ENCODE measurements at regions not wholly inside any gene's neighbourhood (a gene's known extent, or its start where the extent isn't known, plus 50 kb on each side); places are given as distances from the start of the nearest gene placed in this dataset.

DNA sequence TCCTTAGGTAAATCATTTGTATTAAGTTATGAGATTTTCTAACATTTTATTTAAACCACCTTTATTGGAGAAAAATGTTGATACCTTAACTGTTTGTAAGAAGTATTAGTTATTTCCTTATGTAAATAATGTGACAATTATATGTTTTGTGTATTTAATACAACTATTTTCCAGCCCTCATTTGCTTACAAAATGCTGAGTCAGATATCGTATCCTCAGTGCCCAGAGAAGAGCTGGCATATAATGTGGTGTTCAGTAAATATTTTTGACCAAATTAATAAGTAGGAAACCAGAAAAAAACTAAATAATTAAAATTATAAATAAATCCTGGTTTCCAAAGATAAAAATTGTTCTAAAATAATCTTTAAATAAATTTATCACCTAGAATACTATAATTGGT is 140.2 kb upstream of the PCDH17 start:
- no peak overlapping the region for H3K4me3 ChIP-seq (ENCODE audit: control extremely low read depth in 1 of 5, extremely low read depth in 1 of 5, insufficient read depth in 1 of 5, low read depth in 2 of 5, low read length in 4 of 5)
- no peak overlapping the region for H3K4me3 Mint-ChIP-seq
- ATAC-seq (ENCODE audit: low read depth) (no peak), DNase-seq (no peak)
- no peak overlapping the region for H2AFZ ChIP-seq (ENCODE audit: insufficient read depth, low read depth, low read length, poor library complexity, severe bottlenecking)
- H3K36me3 ChIP-seq (replicated peaks in 1 of 2; ENCODE audit: control extremely low read depth in 1 of 2, control insufficient read depth in 1 of 2, extremely low read depth in 1 of 2, insufficient read depth in 2 of 2, low read length in 1 of 2): no peaks in the 10 kb centered on the region
- no peaks in the 10 kb centered on the region for H4K20me1 ChIP-seq (ENCODE audit: control insufficient read depth, insufficient read depth, low read length, poor library complexity, severe bottlenecking)
- no peak for TF ChIP-seq EZH2 (IDR thresholded peaks at IDR 0.05; ENCODE audit: borderline replicate concordance, insufficient read depth, low read depth, low read length, poor library complexity, severe bottlenecking)
- TF ChIP-seq, protein P1, sequence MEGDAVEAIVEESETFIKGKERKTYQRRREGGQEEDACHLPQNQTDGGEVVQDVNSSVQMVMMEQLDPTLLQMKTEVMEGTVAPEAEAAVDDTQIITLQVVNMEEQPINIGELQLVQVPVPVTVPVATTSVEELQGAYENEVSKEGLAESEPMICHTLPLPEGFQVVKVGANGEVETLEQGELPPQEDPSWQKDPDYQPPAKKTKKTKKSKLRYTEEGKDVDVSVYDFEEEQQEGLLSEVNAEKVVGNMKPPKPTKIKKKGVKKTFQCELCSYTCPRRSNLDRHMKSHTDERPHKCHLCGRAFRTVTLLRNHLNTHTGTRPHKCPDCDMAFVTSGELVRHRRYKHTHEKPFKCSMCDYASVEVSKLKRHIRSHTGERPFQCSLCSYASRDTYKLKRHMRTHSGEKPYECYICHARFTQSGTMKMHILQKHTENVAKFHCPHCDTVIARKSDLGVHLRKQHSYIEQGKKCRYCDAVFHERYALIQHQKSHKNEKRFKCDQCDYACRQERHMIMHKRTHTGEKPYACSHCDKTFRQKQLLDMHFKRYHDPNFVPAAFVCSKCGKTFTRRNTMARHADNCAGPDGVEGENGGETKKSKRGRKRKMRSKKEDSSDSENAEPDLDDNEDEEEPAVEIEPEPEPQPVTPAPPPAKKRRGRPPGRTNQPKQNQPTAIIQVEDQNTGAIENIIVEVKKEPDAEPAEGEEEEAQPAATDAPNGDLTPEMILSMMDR (IDR thresholded peaks at IDR 0.05): no peak
- no peaks in the 10 kb centered on the region for H3K4me1 Mint-ChIP-seq
- no peak overlapping the region for H3K4me2 ChIP-seq (replicated peaks; ENCODE audit: low read depth, low read length, poor library complexity, severe bottlenecking)
- no peak overlapping the region for H3K9ac ChIP-seq (ENCODE audit: low read length)
- no peak overlapping the region for H3K27ac ChIP-seq (ENCODE audit: low read length in 2 of 2)
- no peaks in the 10 kb centered on the region for H3K27me3 Mint-ChIP-seq
- no peak overlapping the region for H3K27ac Mint-ChIP-seq
- CTCF ChIA-PET: no interaction called here
- H3K79me2 ChIP-seq (ENCODE audit: control insufficient read depth, insufficient read depth, low read length): no peaks in the 10 kb centered on the region
- POLR2A ChIA-PET: no interaction called here
- no peaks in the 10 kb centered on the region for H3K9me3 Mint-ChIP-seq (ENCODE audit: insufficient read depth)
- no peaks in the 10 kb centered on the region for H3K9me3 ChIP-seq (ENCODE audit: control extremely low read depth in 1 of 3, control insufficient read depth in 2 of 3, insufficient read depth in 1 of 3, low read length in 2 of 3)
- no CpG with 5 or more reads among the region's 1 CpG for WGBS (ENCODE audit: insufficient coverage)
- H3K27me3 ChIP-seq (replicated peaks in 1 of 4; ENCODE audit: control extremely low read depth in 1 of 4, control insufficient read depth in 3 of 4, insufficient read depth in 4 of 4, low read length in 3 of 4): no peaks in the 10 kb centered on the region
- no peaks in the 10 kb centered on the region for H3K4me1 ChIP-seq (ENCODE audit: control insufficient read depth in 2 of 2, insufficient read depth in 2 of 2, low read length in 2 of 2)
- intact Hi-C loops (cut with micrococcal nuclease): no loop called here

DNA sequence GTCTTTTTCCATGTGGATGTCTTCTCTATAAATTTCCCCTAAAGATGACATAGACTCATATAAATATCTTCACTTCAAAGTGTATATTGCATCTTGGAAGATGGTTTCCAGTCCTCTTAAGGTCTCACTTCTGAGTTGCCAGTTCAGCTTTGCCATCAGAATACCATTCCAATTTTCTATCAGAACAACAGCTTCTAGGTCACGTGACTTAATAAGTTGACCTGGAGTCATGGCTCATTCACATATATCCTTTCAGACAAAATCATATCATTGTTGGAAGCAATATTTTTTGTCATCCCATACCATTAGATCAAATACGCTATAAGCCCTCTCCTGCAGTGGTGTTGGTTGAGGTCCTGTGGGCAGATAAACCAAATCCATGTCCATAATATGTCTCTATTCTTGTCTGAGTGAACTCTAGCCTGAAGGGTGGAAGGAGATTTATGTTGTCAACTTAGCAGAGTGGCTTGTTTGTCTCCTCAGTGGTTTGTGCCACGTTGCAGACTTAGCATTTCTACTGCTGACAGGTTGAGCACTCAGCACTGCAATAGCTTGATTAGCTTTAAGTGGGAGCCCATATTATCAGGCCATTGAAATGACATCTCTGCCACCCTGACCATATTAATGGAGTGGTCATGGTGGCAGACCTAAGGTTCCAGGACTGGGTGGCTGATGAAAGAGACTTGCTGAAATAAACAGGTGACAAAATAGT is 123.6 kb upstream of the PCDH17 start:
- Mint-ChIP-seq H3K4me1 (no peaks in the 10 kb centered on the region), H3K9me3 (ENCODE audit: insufficient read depth) (no peaks in the 10 kb centered on the region), H3K4me3 (no peak overlapping the region), H3K27me3 (no peaks in the 10 kb centered on the region), H3K27ac (no peak overlapping the region)
- POLR2A ChIA-PET: no interaction called here
- intact Hi-C loops (cut with micrococcal nuclease): no loop called here
- no peak for TF ChIP-seq EZH2 (IDR thresholded peaks at IDR 0.05; ENCODE audit: borderline replicate concordance, insufficient read depth, low read depth, low read length, poor library complexity, severe bottlenecking)
- TF ChIP-seq, protein P1 (IDR thresholded peaks at IDR 0.05): no peak
- H2AFZ ChIP-seq (ENCODE audit: insufficient read depth, low read depth, low read length, poor library complexity, severe bottlenecking): no peak overlapping the region
- H3K4me2 ChIP-seq (replicated peaks; ENCODE audit: low read depth, low read length, poor library complexity, severe bottlenecking): no peak overlapping the region
- H3K4me1 ChIP-seq (ENCODE audit: control insufficient read depth in 2 of 2, insufficient read depth in 2 of 2, low read length in 2 of 2): no peaks in the 10 kb centered on the region
- ATAC-seq (ENCODE audit: low read depth) (no peak), DNase-seq (no peak)
- no peaks in the 10 kb centered on the region for H4K20me1 ChIP-seq (ENCODE audit: control insufficient read depth, insufficient read depth, low read length, poor library complexity, severe bottlenecking)
- H3K9me3 ChIP-seq (ENCODE audit: control extremely low read depth in 1 of 3, control insufficient read depth in 2 of 3, insufficient read depth in 1 of 3, low read length in 2 of 3): peaks cover 0 to 2% (median 1%) of the 10 kb centered on the region in 3 donors
- no peaks in the 10 kb centered on the region for H3K36me3 ChIP-seq (replicated peaks in 1 of 2; ENCODE audit: control extremely low read depth in 1 of 2, control insufficient read depth in 1 of 2, extremely low read depth in 1 of 2, insufficient read depth in 2 of 2, low read length in 1 of 2)
- no peak overlapping the region for H3K9ac ChIP-seq (ENCODE audit: low read length)
- H3K4me3 ChIP-seq (ENCODE audit: control extremely low read depth in 1 of 5, extremely low read depth in 1 of 5, insufficient read depth in 1 of 5, low read depth in 2 of 5, low read length in 4 of 5): no peak overlapping the region
- 42% methylated on average over 2 of the region's 3 CpGs for WGBS (ENCODE audit: insufficient coverage)
- no peaks in the 10 kb centered on the region for H3K27me3 ChIP-seq (replicated peaks in 1 of 4; ENCODE audit: control extremely low read depth in 1 of 4, control insufficient read depth in 3 of 4, insufficient read depth in 4 of 4, low read length in 3 of 4)
- no peak overlapping the region for H3K27ac ChIP-seq (ENCODE audit: low read length in 2 of 2)
- no peaks in the 10 kb centered on the region for H3K79me2 ChIP-seq (ENCODE audit: control insufficient read depth, insufficient read depth, low read length)
- CTCF ChIA-PET: no interaction called here

All from B cell (primary cell).